GM12878 (cell line): ENCODE measurements at regions not wholly inside any gene's neighbourhood (a gene's known extent, or its start where the extent isn't known, plus 50 kb on each side); places are given as distances from the start of the nearest gene placed in this dataset.

ENCODE experiments used
- CBX5 ChIP-seq: sonication (generic); IDR thresholded peaks from 2 replicates; pipeline ENCODE4 v1.6.1; 2016; ENCODE audit warnings: low read depth, moderate library complexity, mild to moderate bottlenecking, inconsistent platforms
- ESRRA ChIP-seq: IDR thresholded peaks from 2 replicates; pipeline ENCODE4 v1.6.1; 2012; ENCODE audit warnings: mild to moderate bottlenecking, low read length, improper control_type of control experiment
- EZH2 ChIP-seq: IDR thresholded peaks from 2 replicates; pipeline ENCODE4 v1.6.1; 2012; ENCODE audit warnings: low read depth, mild to moderate bottlenecking, control low read depth, inconsistent platforms, low read length, borderline replicate concordance; ENCODE audit not compliant: control insufficient read depth
- GATAD2B ChIP-seq: fragments of 450-650 bp; conservative IDR thresholded peaks from 2 replicates; pipeline ENCODE4 v1.6.1; 2017; ENCODE audit warnings: low read depth, mild to moderate bottlenecking, moderate library complexity
- MLLT1 ChIP-seq: fragments of 450-650 bp; IDR thresholded peaks from 2 replicates; pipeline ENCODE4 v1.6.1; 2016; ENCODE audit warnings: mild to moderate bottlenecking
- NRF1 ChIP-seq: conservative IDR thresholded peaks from 2 replicates; pipeline ENCODE4 v1.6.1; 2011; ENCODE audit warnings: mild to moderate bottlenecking, low read depth, low read length, improper control_type of control experiment
- PBX3 ChIP-seq: IDR thresholded peaks from 2 replicates; pipeline ENCODE4 v1.6.1; 2011; ENCODE audit warnings: mild to moderate bottlenecking, low read depth, low read length, moderate library complexity; ENCODE audit not compliant: insufficient replicate concordance
- POLR2A ChIP-seq: IDR thresholded peaks from 2 replicates; pipeline ENCODE4 v1.6.1; 2011; ENCODE audit warnings: low read depth, mild to moderate bottlenecking, low read length
- POLR2AphosphoS5 ChIP-seq: IDR thresholded peaks from 2 replicates; pipeline ENCODE4 v1.6.1; 2011; ENCODE audit warnings: mild to moderate bottlenecking, low read length, inconsistent platforms
- SREBF1 ChIP-seq: IDR thresholded peaks from 2 replicates; pipeline ENCODE4 v1.6.1; 2012; ENCODE audit warnings: mild to moderate bottlenecking, low read length
- ZNF384 ChIP-seq: IDR thresholded peaks from 2 replicates; pipeline ENCODE4 v1.6.1; 2012; ENCODE audit warnings: low read depth, mild to moderate bottlenecking, low read length, improper control_type of control experiment, borderline replicate concordance
- TF ChIP-seq, protein P1 (sequence below), 3 experiments: IDR thresholded peaks in 2 of 3; conservative IDR thresholded peaks in 1 of 3; 2 replicates each; pipeline ENCODE4 v1.5.1; 2011; ENCODE audit warnings: low read depth in 3 of 3, low read length in 3 of 3, mild to moderate bottlenecking in 3 of 3, control low read depth in 2 of 3, moderate library complexity in 2 of 3, inconsistent platforms in 1 of 3, mixed read lengths in 1 of 3; ENCODE audit not compliant: control insufficient read depth in 2 of 3, insufficient read depth in 1 of 3; ENCODE audit errors: extremely low read depth in 1 of 3

DNA sequence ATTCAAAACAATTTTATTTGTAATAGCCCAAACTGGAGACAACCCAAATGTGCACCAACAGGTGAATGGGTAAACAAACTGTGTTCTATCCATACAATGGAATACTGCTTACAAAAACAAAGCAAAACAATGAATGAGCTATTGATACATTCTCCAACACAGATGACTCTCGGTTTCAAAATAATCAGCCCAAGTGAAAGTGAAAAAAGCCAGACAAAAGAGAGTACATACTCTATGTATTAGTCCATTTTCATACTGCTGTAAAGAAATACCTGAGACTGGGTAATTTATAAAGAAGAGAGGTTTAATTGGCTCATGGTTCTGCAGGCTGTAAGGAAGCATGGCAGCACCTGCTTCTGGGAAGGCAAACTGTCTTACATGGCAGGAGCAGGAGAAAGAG, 65.2 kb upstream of the LRCH1 start:
- TF ChIP-seq POLR2A = no peak
- no peak for TF ChIP-seq ESRRA
- TF ChIP-seq PBX3 = no peak
- TF ChIP-seq EZH2 = no peak
- TF ChIP-seq NRF1 = no peak
- TF ChIP-seq ZNF384 = no peak
- TF ChIP-seq MLLT1 = no peak
- no peak for TF ChIP-seq CBX5
- TF ChIP-seq GATAD2B = no peak
- no peak for TF ChIP-seq SREBF1
- TF ChIP-seq POLR2AphosphoS5 = no peak
- TF ChIP-seq, protein P1, sequence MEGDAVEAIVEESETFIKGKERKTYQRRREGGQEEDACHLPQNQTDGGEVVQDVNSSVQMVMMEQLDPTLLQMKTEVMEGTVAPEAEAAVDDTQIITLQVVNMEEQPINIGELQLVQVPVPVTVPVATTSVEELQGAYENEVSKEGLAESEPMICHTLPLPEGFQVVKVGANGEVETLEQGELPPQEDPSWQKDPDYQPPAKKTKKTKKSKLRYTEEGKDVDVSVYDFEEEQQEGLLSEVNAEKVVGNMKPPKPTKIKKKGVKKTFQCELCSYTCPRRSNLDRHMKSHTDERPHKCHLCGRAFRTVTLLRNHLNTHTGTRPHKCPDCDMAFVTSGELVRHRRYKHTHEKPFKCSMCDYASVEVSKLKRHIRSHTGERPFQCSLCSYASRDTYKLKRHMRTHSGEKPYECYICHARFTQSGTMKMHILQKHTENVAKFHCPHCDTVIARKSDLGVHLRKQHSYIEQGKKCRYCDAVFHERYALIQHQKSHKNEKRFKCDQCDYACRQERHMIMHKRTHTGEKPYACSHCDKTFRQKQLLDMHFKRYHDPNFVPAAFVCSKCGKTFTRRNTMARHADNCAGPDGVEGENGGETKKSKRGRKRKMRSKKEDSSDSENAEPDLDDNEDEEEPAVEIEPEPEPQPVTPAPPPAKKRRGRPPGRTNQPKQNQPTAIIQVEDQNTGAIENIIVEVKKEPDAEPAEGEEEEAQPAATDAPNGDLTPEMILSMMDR (IDR thresholded peaks at IDR 0.05 in 2 of 3, conservative IDR thresholded peaks at IDR 0.05 in 1 of 3; ENCODE audit: control insufficient read depth in 2 of 3, extremely low read depth in 1 of 3, insufficient read depth in 1 of 3, low read depth in 3 of 3, low read length in 3 of 3) = no peak
